ENCODE measurements at regions not wholly inside any gene's neighbourhood (a gene's known extent, or its start where the extent isn't known, plus 50 kb on each side); places are given as distances from the start of the nearest gene placed in this dataset.

DNA sequence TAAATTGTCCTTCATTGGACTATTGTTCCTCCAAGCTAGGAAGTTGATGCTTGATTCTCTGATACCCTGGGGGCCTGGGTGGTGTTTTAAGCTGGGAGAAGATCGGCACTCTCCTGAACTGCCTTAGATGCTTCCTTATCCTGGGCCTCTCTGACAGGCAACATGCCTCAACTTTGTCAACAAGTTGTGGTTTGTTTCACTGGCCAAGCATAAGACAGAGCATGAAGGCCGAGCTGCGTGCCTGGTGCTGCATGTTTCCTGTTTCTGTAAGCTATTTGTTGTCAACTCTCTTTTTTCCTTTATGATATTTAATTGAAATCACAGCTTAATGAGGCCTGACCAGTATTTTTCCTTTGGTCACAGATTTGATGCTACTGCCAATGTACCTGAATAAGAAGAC is 187.6 kb upstream of the TNC start (continued):
- TF ChIP-seq FOXA1 (IDR thresholded peaks at IDR 0.05) = no peak
- no peak for TF ChIP-seq FOXA1 (CRISPR knock-in tag; IDR thresholded peaks at IDR 0.05)
- TF ChIP-seq NR2C2 (CRISPR knock-in tag; IDR thresholded peaks at IDR 0.05; ENCODE audit: borderline replicate concordance) = no peak
- TF ChIP-seq IRX3 (CRISPR knock-in tag; IDR thresholded peaks at IDR 0.05; ENCODE audit: borderline replicate concordance, low read depth) = no peak
- TF ChIP-seq MED8 (CRISPR knock-in tag; IDR thresholded peaks at IDR 0.05; ENCODE audit: insufficient replicate concordance) = no peak
- TF ChIP-seq ZNF549 (CRISPR knock-in tag; IDR thresholded peaks at IDR 0.05) = no peak
- TF ChIP-seq NFIC (IDR thresholded peaks at IDR 0.05; ENCODE audit: low read length) = no peak
- TF ChIP-seq, protein P1, sequence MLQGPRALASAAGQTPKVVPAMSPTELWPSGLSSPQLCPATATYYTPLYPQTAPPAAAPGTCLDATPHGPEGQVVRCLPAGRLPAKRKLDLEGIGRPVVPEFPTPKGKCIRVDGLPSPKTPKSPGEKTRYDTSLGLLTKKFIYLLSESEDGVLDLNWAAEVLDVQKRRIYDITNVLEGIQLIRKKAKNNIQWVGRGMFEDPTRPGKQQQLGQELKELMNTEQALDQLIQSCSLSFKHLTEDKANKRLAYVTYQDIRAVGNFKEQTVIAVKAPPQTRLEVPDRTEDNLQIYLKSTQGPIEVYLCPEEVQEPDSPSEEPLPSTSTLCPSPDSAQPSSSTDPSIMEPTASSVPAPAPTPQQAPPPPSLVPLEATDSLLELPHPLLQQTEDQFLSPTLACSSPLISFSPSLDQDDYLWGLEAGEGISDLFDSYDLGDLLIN (CRISPR knock-in tag; IDR thresholded peaks at IDR 0.05; ENCODE audit: borderline replicate concordance) = no peak
- TF ChIP-seq, protein P2, sequence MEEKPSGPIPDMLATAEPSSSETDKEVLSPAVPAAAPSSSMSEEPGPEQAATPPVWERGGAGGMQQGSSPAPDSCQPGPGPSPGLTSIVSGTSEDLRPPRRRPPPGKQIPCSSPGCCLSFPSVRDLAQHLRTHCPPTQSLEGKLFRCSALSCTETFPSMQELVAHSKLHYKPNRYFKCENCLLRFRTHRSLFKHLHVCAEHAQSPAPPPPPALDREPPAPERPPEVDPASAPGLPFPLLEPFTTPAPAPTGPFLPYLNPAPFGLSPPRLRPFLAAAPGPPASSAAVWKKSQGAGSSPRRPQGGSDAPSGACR (CRISPR knock-in tag; IDR thresholded peaks at IDR 0.05) = no peak
- TF ChIP-seq ZNF124 (CRISPR knock-in tag; IDR thresholded peaks at IDR 0.05) = no peak

DNA sequence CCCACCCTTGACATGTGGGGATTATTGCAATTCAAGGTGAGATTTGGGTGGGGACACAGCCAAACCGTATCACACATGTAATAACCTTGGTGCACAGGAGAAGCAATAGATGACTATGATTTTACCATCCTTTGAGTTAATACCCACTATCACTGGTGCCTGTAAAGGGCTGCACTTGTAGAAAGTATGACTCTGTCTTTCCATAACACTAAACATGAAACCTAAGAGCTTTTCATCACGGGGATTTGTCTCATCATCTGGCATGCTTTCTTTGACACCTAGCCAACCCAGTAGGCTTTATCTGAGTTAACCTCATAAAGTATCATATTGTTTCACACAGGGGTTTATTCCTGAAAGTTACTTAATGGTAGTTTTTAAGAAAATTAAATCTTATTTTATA is 188.9 kb upstream of the TNC start:
- Histone ChIP-seq H3K9ac (ENCODE audit: insufficient read depth, low read depth, low read length) (no peak overlapping the region), H2AFZ (ENCODE audit: low read length) (no peak overlapping the region), H3K4me1 (ENCODE audit: insufficient read depth, low read length) (no peaks in the 10 kb centered on the region), H3K79me2 (ENCODE audit: insufficient read depth, low read length) (no peaks in the 10 kb centered on the region), H3K27ac (ENCODE audit: extremely low read length, insufficient read depth, low read length) (no peak overlapping the region), H3K9me3 (ENCODE audit: low read length) (0 out of 2 replicates have a peak, but pooled peaks cover 5% of the 10 kb centered on the region), H3K27me3 (ENCODE audit: control insufficient read depth in 1 of 2, insufficient read depth in 2 of 2, low read length in 2 of 2) (no peaks in the 10 kb centered on the region), H3K4me2 (ENCODE audit: low read depth, low read length) (no peak overlapping the region), H3K4me3 (replicated peaks in 1 of 3; ENCODE audit: insufficient read depth in 1 of 3, low read depth in 2 of 3, low read length in 3 of 3) (no peak overlapping the region), H4K20me1 (ENCODE audit: insufficient read depth, low read length) (no peaks in the 10 kb centered on the region), H3K36me3 (replicated peaks in 1 of 2; ENCODE audit: control insufficient read depth in 1 of 2, insufficient read depth in 2 of 2, low read length in 2 of 2) (no peaks in the 10 kb centered on the region)
- FAIRE-seq (no peak), ATAC-seq (no peak), DNase-seq (ENCODE audit: low spot score) (no peak)
- ChIA-PET CTCF (ENCODE audit: low intra/inter-chr PET ratio, low total read pairs) (no interaction called here), POLR2A (no interaction called here)
- in situ Hi-C loops (cut with HindIII; ENCODE audit: extremely low pct_ligation_motif_present, low pct_unique_long_range_greater_than_20kb) = no loop called here
- TF ChIP-seq SATB2 (CRISPR knock-in tag; IDR thresholded peaks at IDR 0.05) = no peak
- no peak for TF ChIP-seq ONECUT2 (CRISPR knock-in tag; IDR thresholded peaks at IDR 0.05)
- TF ChIP-seq BRCA1 (CRISPR knock-in tag; IDR thresholded peaks at IDR 0.05) = no peak
- TF ChIP-seq, protein P3, sequence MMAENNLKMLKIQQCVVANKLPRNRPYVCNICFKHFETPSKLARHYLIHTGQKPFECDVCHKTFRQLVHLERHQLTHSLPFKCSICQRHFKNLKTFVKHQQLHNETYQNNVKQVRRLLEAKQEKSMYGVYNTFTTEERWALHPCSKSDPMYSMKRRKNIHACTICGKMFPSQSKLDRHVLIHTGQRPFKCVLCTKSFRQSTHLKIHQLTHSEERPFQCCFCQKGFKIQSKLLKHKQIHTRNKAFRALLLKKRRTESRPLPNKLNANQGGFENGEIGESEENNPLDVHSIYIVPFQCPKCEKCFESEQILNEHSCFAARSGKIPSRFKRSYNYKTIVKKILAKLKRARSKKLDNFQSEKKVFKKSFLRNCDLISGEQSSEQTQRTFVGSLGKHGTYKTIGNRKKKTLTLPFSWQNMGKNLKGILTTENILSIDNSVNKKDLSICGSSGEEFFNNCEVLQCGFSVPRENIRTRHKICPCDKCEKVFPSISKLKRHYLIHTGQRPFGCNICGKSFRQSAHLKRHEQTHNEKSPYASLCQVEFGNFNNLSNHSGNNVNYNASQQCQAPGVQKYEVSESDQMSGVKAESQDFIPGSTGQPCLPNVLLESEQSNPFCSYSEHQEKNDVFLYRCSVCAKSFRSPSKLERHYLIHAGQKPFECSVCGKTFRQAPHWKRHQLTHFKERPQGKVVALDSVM (CRISPR knock-in tag; IDR thresholded peaks at IDR 0.05) = no peak
- no peak for TF ChIP-seq WIZ (CRISPR knock-in tag; IDR thresholded peaks at IDR 0.05)
- TF ChIP-seq, protein P4, sequence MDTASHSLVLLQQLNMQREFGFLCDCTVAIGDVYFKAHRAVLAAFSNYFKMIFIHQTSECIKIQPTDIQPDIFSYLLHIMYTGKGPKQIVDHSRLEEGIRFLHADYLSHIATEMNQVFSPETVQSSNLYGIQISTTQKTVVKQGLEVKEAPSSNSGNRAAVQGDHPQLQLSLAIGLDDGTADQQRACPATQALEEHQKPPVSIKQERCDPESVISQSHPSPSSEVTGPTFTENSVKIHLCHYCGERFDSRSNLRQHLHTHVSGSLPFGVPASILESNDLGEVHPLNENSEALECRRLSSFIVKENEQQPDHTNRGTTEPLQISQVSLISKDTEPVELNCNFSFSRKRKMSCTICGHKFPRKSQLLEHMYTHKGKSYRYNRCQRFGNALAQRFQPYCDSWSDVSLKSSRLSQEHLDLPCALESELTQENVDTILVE (CRISPR knock-in tag; IDR thresholded peaks at IDR 0.05) = no peak
- TF ChIP-seq ZNF7 (CRISPR knock-in tag; IDR thresholded peaks at IDR 0.05) = no peak
- no peak for TF ChIP-seq NFYC (CRISPR knock-in tag; IDR thresholded peaks at IDR 0.05)
- 0% methylated on average over 2 of the region's 2 CpGs for WGBS (ENCODE audit: low lambda C conversion rate)
- intact Hi-C loops (cut with micrococcal nuclease; ENCODE audit: unreplicated experiment) = no loop called here
- no TSS peak for BruUV-seq (replicated peaks)
